IMR-90 (cell line): ENCODE measurements at regions not wholly inside any gene's neighbourhood (a gene's known extent, or its start where the extent isn't known, plus 50 kb on each side); places are given as distances from the start of the nearest gene placed in this dataset.

Experiments
- ATAC-seq: fragments of 200-7000 bp; cut with Tn5 transposase; 2 replicates; pipeline ENCODE4 v1.9.1; 2020; ENCODE audit warnings: low read depth, mild to moderate bottlenecking, moderate library complexity
- BruUV-seq: library from RNA; stranded (reverse); fragments of 400-500 nt; replicated peaks from 2 replicates; lab custom pipeline; 2021; lab: Mats Ljungman, UMichigan
- CTCF ChIA-PET: fragments of 300-600 bp; formaldehyde crosslinking; extraction: SDS; loops from one replicate; lab custom pipeline; 2021; ENCODE audit warnings: antibody characterized with exemption; lab: Yijun Ruan, JAX
- POLR2A ChIA-PET: fragments of 300-600 bp; sonication (Branson Sonifier 250); formaldehyde crosslinking; loops from one replicate; lab custom pipeline; 2022; ENCODE audit warnings: antibody characterized with exemption; ENCODE audit not compliant: unreplicated experiment; lab: Charles Lee
- DNase-seq: peaks from one replicate; pipeline ENCODE4 v3.0.0; 2013
- H2AFZ ChIP-seq: replicated peaks from 2 replicates; pipeline ENCODE3; 2013; ENCODE audit warnings: low read length, mild to moderate bottlenecking; ENCODE audit not compliant: poor library complexity
- H2AK5ac ChIP-seq: 2 replicates; pipeline ENCODE4 v1.6.1; 2013; ENCODE audit warnings: low read depth, low read length, inconsistent platforms
- H2AK9ac ChIP-seq: replicated peaks from 2 replicates; pipeline ENCODE3; 2013; ENCODE audit warnings: mild to moderate bottlenecking, low read depth, low read length, moderate library complexity; ENCODE audit not compliant: poor library complexity
- H2BK120ac ChIP-seq: 2 replicates; pipeline ENCODE4 v1.6.1; 2013; ENCODE audit warnings: low read depth, low read length, inconsistent platforms
- H2BK15ac ChIP-seq: 3 replicates; pipeline ENCODE4 v1.6.1; 2013; ENCODE audit warnings: low read depth, low read length, inconsistent platforms
- H2BK20ac ChIP-seq: 2 replicates; pipeline ENCODE4 v1.6.1; 2013; ENCODE audit warnings: low read depth, mild to moderate bottlenecking, inconsistent platforms, low read length, moderate library complexity
- H2BK5ac ChIP-seq: 2 replicates; pipeline ENCODE4 v1.6.1; 2013; ENCODE audit warnings: mild to moderate bottlenecking, low read depth, low read length, inconsistent platforms; ENCODE audit not compliant: poor library complexity, severe bottlenecking
- H3K14ac ChIP-seq: replicated peaks from 2 replicates; pipeline ENCODE4 v1.6.1; 2013; ENCODE audit warnings: low read depth, low read length, inconsistent platforms
- H3K18ac ChIP-seq: 2 replicates; pipeline ENCODE4 v1.6.1; 2013; ENCODE audit warnings: low read depth, low read length, control low read depth
- H3K23ac ChIP-seq: 2 replicates; pipeline ENCODE4 v1.6.1; 2013; ENCODE audit warnings: low read depth, low read length, inconsistent platforms
- H3K27ac ChIP-seq: 2 replicates; pipeline ENCODE4 v1.5.1; 2013; ENCODE audit warnings: mild to moderate bottlenecking, control low read depth, low read length; ENCODE audit not compliant: insufficient read depth
- H3K27me3 ChIP-seq: 2 replicates; pipeline ENCODE4 v1.6.1; 2013; ENCODE audit warnings: low read length; ENCODE audit not compliant: control insufficient read depth, insufficient read depth
- H3K36me3 ChIP-seq: 2 replicates; pipeline ENCODE4 v1.6.1; 2013; ENCODE audit warnings: low read length, mixed read lengths; ENCODE audit not compliant: control insufficient read depth, insufficient read depth
- H3K4ac ChIP-seq: 2 replicates; pipeline ENCODE4 v1.6.1; 2013; ENCODE audit warnings: low read depth, low read length, inconsistent platforms
- H3K4me1 ChIP-seq: 2 replicates; pipeline ENCODE4 v1.6.1; 2013; ENCODE audit warnings: low read length, mixed read lengths; ENCODE audit not compliant: control insufficient read depth, insufficient read depth
- H3K4me2 ChIP-seq: 2 replicates; pipeline ENCODE4 v1.6.1; 2013; ENCODE audit warnings: low read depth, mild to moderate bottlenecking, control low read depth, low read length, moderate library complexity
- H3K4me3 ChIP-seq: 2 replicates; pipeline ENCODE4 v1.5.1; 2013; ENCODE audit warnings: low read depth, mild to moderate bottlenecking, control low read depth, low read length, moderate library complexity; ENCODE audit not compliant: insufficient read depth
- H3K56ac ChIP-seq: 2 replicates; pipeline ENCODE4 v1.6.1; 2013; ENCODE audit warnings: low read length, inconsistent platforms; ENCODE audit not compliant: insufficient read depth; ENCODE audit errors: extremely low read depth
- H3K79me1 ChIP-seq, 2 experiments: 2 replicates each; pipeline ENCODE4 v1.6.1; 2013; ENCODE audit warnings: low read length in 2 of 2, inconsistent platforms in 1 of 2, low read depth in 1 of 2
- H3K9ac ChIP-seq: 2 replicates; pipeline ENCODE4 v1.6.1; 2013; ENCODE audit warnings: low read depth, low read length, control low read depth
- H3K9me1 ChIP-seq: 2 replicates; pipeline ENCODE4 v1.6.1; 2013; ENCODE audit warnings: low read length, inconsistent platforms; ENCODE audit not compliant: insufficient read depth
- H3K9me3 ChIP-seq: 2 replicates; pipeline ENCODE4 v1.6.1; 2013; ENCODE audit warnings: low read length; ENCODE audit not compliant: control insufficient read depth, insufficient read depth
- H4K20me1 ChIP-seq: 2 replicates; pipeline ENCODE4 v1.6.1; 2013; ENCODE audit warnings: low read length, inconsistent platforms; ENCODE audit not compliant: insufficient read depth
- H4K5ac ChIP-seq: 2 replicates; pipeline ENCODE4 v1.6.1; 2013; ENCODE audit warnings: mild to moderate bottlenecking, low read depth, low read length, control low read depth
- H4K8ac ChIP-seq, 2 experiments: 2 replicates each; pipeline ENCODE4 v1.6.1; 2013; ENCODE audit warnings: low read depth in 2 of 2, low read length in 2 of 2, control low read depth in 1 of 2, inconsistent platforms in 1 of 2
- H4K91ac ChIP-seq: 2 replicates; pipeline ENCODE4 v1.6.1; 2013; ENCODE audit warnings: low read depth, low read length, inconsistent platforms; ENCODE audit not compliant: insufficient read depth
- BHLHE40 ChIP-seq: fragments of 150-350 bp; IDR thresholded peaks from 2 replicates; pipeline ENCODE4 v1.6.1; 2016; ENCODE audit warnings: mild to moderate bottlenecking, low read depth, low read length
- CEBPB ChIP-seq: IDR thresholded peaks from 2 replicates; pipeline ENCODE4 v1.6.1; 2012; ENCODE audit warnings: low read depth, low read length, improper control_type of control experiment
- CHD1 ChIP-seq: IDR thresholded peaks from 2 replicates; pipeline ENCODE4 v1.6.1; 2012; ENCODE audit warnings: low read depth, low read length, improper control_type of control experiment
- CTCF ChIP-seq: conservative IDR thresholded peaks from 2 replicates; pipeline ENCODE4 v1.5.1; 2012; ENCODE audit warnings: mild to moderate bottlenecking, low read depth, low read length, improper control_type of control experiment
- FOS ChIP-seq: fragments of 150-350 bp; IDR thresholded peaks from 2 replicates; pipeline ENCODE4 v1.6.1; 2016; ENCODE audit warnings: low read depth, low read length
- MAFK ChIP-seq: IDR thresholded peaks from 2 replicates; pipeline ENCODE4 v1.6.1; 2012; ENCODE audit warnings: low read depth, low read length, improper control_type of control experiment
- MAZ ChIP-seq: IDR thresholded peaks from 2 replicates; pipeline ENCODE4 v1.6.1; 2012; ENCODE audit warnings: low read depth, mild to moderate bottlenecking, low read length, improper control_type of control experiment, moderate library complexity, borderline replicate concordance
- MXI1 ChIP-seq: IDR thresholded peaks from 2 replicates; pipeline ENCODE4 v1.6.1; 2012; ENCODE audit warnings: low read depth, mild to moderate bottlenecking, low read length, moderate library complexity, borderline replicate concordance
- NFE2L2 ChIP-seq: fragments of 150-350 bp; IDR thresholded peaks from 2 replicates; pipeline ENCODE4 v1.6.1; 2016; ENCODE audit warnings: low read depth, mild to moderate bottlenecking, low read length
- POLR2A ChIP-seq: IDR thresholded peaks from 2 replicates; pipeline ENCODE4 v1.6.1; 2012; ENCODE audit warnings: mild to moderate bottlenecking, low read depth, low read length
- RAD21 ChIP-seq: IDR thresholded peaks from 2 replicates; pipeline ENCODE4 v1.6.1; 2012; ENCODE audit warnings: low read length, improper control_type of control experiment
- RCOR1 ChIP-seq: IDR thresholded peaks from 2 replicates; pipeline ENCODE4 v1.6.1; 2012; ENCODE audit warnings: mild to moderate bottlenecking, low read length, improper control_type of control experiment; ENCODE audit not compliant: insufficient replicate concordance
- RFX5 ChIP-seq: IDR thresholded peaks from 2 replicates; pipeline ENCODE4 v1.8.0; 2012; ENCODE audit warnings: low read depth, mild to moderate bottlenecking, low read length, moderate library complexity
- SMC3 ChIP-seq: fragments of 150-350 bp; IDR thresholded peaks from 2 replicates; pipeline ENCODE4 v1.6.1; 2016; ENCODE audit warnings: low read depth, mild to moderate bottlenecking, antibody characterized with exemption, low read length, moderate library complexity
- USF2 ChIP-seq: fragments of 150-350 bp; IDR thresholded peaks from 2 replicates; pipeline ENCODE4 v1.6.1; 2017; ENCODE audit warnings: mild to moderate bottlenecking, antibody characterized with exemption, low read length, low read depth
- WGBS, 2 experiments: methylation state at CpG; one replicate each; pipeline versions ENCODE4 v1.1.5 to v1.1.7; 2013; ENCODE audit warnings: missing lambda C conversion rate in 2 of 2; ENCODE audit not compliant: insufficient read length in 1 of 2; ENCODE audit errors: extremely low coverage in 2 of 2; 5-methylcytosine and 5-hydroxymethylcytosine counted together
- dilution Hi-C: fragments of 300-500 bp; cut with HindIII; formaldehyde crosslinking; loops from one replicate; pipeline ENCODE4 v1.14.3; 2018; ENCODE audit warnings: low sequenced_read_pairs; ENCODE audit not compliant: unreplicated experiment
- in situ Hi-C: fragments of 300-500 bp; cut with MboI; formaldehyde crosslinking; loops from 3 replicates; pipeline ENCODE4 v1.14.3; 2019; ENCODE audit warnings: low sequenced_read_pairs, inconsistent platforms, mixed read lengths
- intact Hi-C: fragments of 100-400 bp; cut with micrococcal nuclease; formaldehyde crosslinking; loops from 2 replicates; pipeline ENCODE4 v1.10.0; 2022
- TF ChIP-seq, protein P1 (sequence below): fragments of 150-350 bp; IDR thresholded peaks from 2 replicates; pipeline ENCODE4 v1.6.1; 2016; ENCODE audit warnings: low read depth, mild to moderate bottlenecking, low read length, moderate library complexity, borderline replicate concordance

DNA sequence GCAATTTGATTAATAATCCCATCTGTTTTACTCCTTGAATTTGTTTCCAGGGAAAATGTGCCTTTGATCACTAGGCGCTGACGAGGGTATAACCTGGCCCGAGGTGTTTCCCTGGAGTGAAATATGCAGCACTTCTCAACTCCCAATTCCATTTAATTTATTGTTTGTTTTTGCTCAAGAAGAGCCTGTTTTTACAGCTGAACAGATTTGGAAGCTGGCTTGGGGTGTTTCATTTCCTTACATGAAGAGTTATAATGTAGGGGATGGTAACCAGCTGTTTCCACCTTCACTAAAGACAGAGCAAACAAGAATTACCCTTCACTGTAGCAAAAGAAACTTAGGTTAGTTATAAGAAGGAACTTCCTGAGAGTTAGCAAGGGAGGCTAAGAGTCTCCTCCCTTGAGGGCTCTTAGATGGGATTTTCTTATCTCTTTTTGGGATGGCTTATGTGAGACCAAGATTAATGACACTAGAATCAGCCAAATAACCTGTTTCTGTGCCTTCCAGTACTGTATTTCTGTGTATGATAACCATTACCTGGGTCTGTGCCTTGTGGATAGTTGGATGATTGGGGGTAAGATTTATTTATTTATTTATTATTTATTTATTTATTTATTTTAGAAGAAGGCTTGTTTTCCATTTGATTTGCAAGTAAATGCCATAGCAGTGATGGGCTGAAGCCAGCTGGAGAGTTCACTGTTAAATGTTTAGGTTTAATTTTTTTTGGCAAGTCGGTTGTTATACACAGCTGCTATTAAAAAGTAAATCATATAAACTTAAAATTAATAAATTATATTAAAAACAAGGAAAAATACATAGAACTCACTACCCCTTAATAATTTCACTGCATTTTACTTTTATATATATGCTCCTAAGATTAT lies 162.2 kb upstream of the BMP2 start:
- TF ChIP-seq MAZ (no peak), NFE2L2 (no peak), RCOR1 (no peak), USF2 (no peak), CEBPB (no peak), CTCF (no peak), POLR2A (no peak), CHD1 (no peak), FOS (no peak), MXI1 (no peak), RAD21 (no peak), MAFK (no peak), SMC3 (no peak), RFX5 (no peak), BHLHE40 (no peak)
- TF ChIP-seq, protein P1, sequence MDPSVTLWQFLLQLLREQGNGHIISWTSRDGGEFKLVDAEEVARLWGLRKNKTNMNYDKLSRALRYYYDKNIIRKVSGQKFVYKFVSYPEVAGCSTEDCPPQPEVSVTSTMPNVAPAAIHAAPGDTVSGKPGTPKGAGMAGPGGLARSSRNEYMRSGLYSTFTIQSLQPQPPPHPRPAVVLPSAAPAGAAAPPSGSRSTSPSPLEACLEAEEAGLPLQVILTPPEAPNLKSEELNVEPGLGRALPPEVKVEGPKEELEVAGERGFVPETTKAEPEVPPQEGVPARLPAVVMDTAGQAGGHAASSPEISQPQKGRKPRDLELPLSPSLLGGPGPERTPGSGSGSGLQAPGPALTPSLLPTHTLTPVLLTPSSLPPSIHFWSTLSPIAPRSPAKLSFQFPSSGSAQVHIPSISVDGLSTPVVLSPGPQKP, result no peak
- H3K9me1 ChIP-seq, result no peaks in the 10 kb centered on the region
- WGBS, 2 experiments, result no CpG with 5 or more reads among the region's 4 CpGs
- ChIA-PET CTCF (no interaction called here), POLR2A (no interaction called here)
- no peak overlapping the region for H4K8ac ChIP-seq
- H2AK9ac ChIP-seq, result no peak overlapping the region
- H3K27ac ChIP-seq, result no peak overlapping the region
- dilution Hi-C loops, result no loop called here
- no peak overlapping the region for H3K56ac ChIP-seq
- H2BK5ac ChIP-seq, result no peak overlapping the region
- in situ Hi-C loops, result no loop called here
- H3K4ac ChIP-seq, result no peak overlapping the region
- H3K27me3 ChIP-seq, result peaks cover 11% of the 10 kb centered on the region
- H4K20me1 ChIP-seq, result no peaks in the 10 kb centered on the region
- H3K4me2 ChIP-seq, result no peak overlapping the region
- no peak overlapping the region for H3K9ac ChIP-seq
- no peak overlapping the region for H4K91ac ChIP-seq
- H3K14ac ChIP-seq, result no peak overlapping the region
- ATAC-seq (no peak), DNase-seq (no peak)
- intact Hi-C loops, result no loop called here
- no peak overlapping the region for H4K5ac ChIP-seq
- H2AFZ ChIP-seq, result no peak overlapping the region
- no peak overlapping the region for H2BK120ac ChIP-seq
- no peak overlapping the region for H2BK20ac ChIP-seq
- no peak overlapping the region for H2BK15ac ChIP-seq
- no peaks in the 10 kb centered on the region for H3K9me3 ChIP-seq
- H3K4me3 ChIP-seq, result no peak overlapping the region
- H3K79me1 ChIP-seq, result no peaks in the 10 kb centered on the region
- H3K23ac ChIP-seq, result no peak overlapping the region
- no TSS peak for BruUV-seq
- no peak overlapping the region for H3K18ac ChIP-seq
- no peak overlapping the region for H2AK5ac ChIP-seq
- H3K4me1 ChIP-seq, result no peaks in the 10 kb centered on the region
- no peaks in the 10 kb centered on the region for H3K36me3 ChIP-seq
